BE2C (cell line): ENCODE measurements at regions not wholly inside any gene's neighbourhood (a gene's known extent, or its start where the extent isn't known, plus 50 kb on each side); places are given as distances from the start of the nearest gene placed in this dataset.

Source experiments
- DNase-seq: peaks from one replicate; pipeline ENCODE4 v3.0.0-alpha.2; 2020
- H3K27me3 ChIP-seq: fragments of 250-450 bp; sonication (Bioruptor Pico); 2 replicates; pipeline ENCODE4 v1.5.1; 2020; ENCODE audit warnings: mild to moderate bottlenecking
- H3K36me3 ChIP-seq: fragments of 250-450 bp; sonication (Bioruptor Pico); 2 replicates; pipeline ENCODE4 v1.5.1; 2020; ENCODE audit warnings: mild to moderate bottlenecking
- H3K4me1 ChIP-seq: fragments of 250-450 bp; sonication (Bioruptor Pico); 2 replicates; pipeline ENCODE4 v1.5.1; 2020
- H3K4me3 ChIP-seq: 2 replicates; pipeline ENCODE4 v1.5.1; 2011; ENCODE audit warnings: low read depth, low read length
- H3K9me3 ChIP-seq: fragments of 250-450 bp; sonication (Bioruptor Pico); 2 replicates; pipeline ENCODE4 v1.5.1; 2020
- CTCF ChIP-seq: IDR thresholded peaks from 2 replicates; pipeline ENCODE4 v1.5.1; 2012; ENCODE audit warnings: mild to moderate bottlenecking, low read depth, low read length

GRCh38 chr18:52190195-52190594 lies 149.8 kb upstream of the DCC start:
- no peaks in the 10 kb centered on the region for H3K27me3 ChIP-seq
- H3K9me3 ChIP-seq: no peaks in the 10 kb centered on the region
- TF ChIP-seq CTCF: no peak
- H3K4me1 ChIP-seq: no peaks in the 10 kb centered on the region
- H3K4me3 ChIP-seq: no peak overlapping the region
- no peaks in the 10 kb centered on the region for H3K36me3 ChIP-seq
- no peak for DNase-seq

DNA sequence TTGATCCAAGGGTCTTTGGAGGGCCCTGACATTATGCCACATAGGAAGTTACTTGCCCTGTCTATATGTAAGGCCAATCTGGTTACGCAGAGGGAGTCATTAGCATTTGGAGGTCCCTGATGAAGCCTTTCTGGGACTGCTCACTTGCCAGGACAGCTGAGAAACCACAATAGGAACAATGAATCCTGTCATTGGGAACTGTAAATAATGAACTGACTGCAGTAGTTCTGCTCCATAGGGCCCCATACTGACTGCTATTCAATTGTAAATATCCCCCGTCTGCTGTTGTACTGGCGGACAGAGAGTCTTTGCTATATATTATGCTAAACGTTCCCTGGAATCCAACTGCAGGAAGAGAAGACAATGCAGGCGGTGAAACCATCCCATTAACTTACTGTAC lies 149.4 kb upstream of the DCC start:
- TF ChIP-seq CTCF: no peak
- no peak overlapping the region for H3K4me3 ChIP-seq
- H3K9me3 ChIP-seq: no peaks in the 10 kb centered on the region
- no peaks in the 10 kb centered on the region for H3K27me3 ChIP-seq
- H3K36me3 ChIP-seq: no peaks in the 10 kb centered on the region
- H3K4me1 ChIP-seq: no peaks in the 10 kb centered on the region
- no peak for DNase-seq

GRCh38 chr18:52200406-52200805 lies 139.6 kb upstream of the DCC start:
- no peak for TF ChIP-seq CTCF
- Histone ChIP-seq H3K9me3 (no peaks in the 10 kb centered on the region), H3K27me3 (no peaks in the 10 kb centered on the region), H3K4me1 (no peaks in the 10 kb centered on the region), H3K4me3 (no peak overlapping the region), H3K36me3 (no peaks in the 10 kb centered on the region)
- no peak for DNase-seq

- no peak for DNase-seq
- H3K27me3 ChIP-seq: no peaks in the 10 kb centered on the region
- no peak for TF ChIP-seq CTCF
Measured at GRCh38 chr18:52200921-52201663, 138.9 kb upstream of the DCC start.

DNA sequence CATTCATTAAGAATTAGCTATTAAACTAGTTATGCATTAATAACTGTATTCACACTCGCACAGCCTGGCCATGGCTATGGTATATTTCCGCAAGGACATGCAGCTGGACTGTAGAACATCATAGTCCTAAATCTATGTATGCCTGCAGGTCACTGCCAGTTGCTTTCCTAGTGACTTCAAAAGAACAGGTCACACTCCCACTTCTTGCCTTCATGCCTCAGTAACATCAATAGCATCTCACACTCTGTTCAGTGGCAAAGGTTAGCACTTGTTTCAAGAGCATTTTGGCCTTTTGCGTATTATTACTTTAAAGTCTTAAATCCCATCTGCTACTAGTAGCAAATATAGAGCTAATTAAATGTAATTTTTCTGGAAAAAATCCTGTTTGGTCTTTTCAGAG lies 131.4 kb upstream of the DCC start:
- no peaks in the 10 kb centered on the region for H3K9me3 ChIP-seq
- no peaks in the 10 kb centered on the region for H3K4me1 ChIP-seq
- DNase-seq: no peak
- H3K27me3 ChIP-seq: no peaks in the 10 kb centered on the region
- H3K4me3 ChIP-seq: no peak overlapping the region
- no peaks in the 10 kb centered on the region for H3K36me3 ChIP-seq
- TF ChIP-seq CTCF: no peak

More at GRCh38 chr18:52200921-52201663, 138.9 kb upstream of the DCC start:
- Histone ChIP-seq H3K4me3 (no peak overlapping the region), H3K9me3 (no peaks in the 10 kb centered on the region), H3K36me3 (no peaks in the 10 kb centered on the region), H3K4me1 (no peaks in the 10 kb centered on the region)

DNA sequence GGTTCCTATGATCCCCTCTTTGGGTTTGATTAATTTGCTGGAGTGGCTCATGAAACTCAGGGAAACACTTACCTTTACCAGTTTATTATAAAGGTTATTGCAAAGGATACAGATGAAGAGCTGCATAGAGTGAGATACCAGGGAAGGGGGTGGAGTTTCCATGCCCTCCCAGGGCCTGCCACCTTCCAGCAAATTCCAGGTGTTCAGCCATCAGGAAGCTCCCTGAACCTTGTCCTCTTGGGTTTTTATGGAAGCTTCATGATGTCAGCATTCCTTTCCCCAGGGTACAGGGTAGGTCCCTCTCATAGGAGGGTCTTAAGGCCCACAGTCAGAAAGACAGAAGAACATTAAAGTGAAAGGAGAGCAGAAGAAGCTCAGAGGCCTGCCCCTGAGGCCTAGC lies 123.9 kb upstream of the DCC start:
- Histone ChIP-seq H3K4me1 (no peaks in the 10 kb centered on the region), H3K9me3 (no peaks in the 10 kb centered on the region), H3K4me3 (no peak overlapping the region), H3K36me3 (no peaks in the 10 kb centered on the region), H3K27me3 (no peaks in the 10 kb centered on the region)
- TF ChIP-seq CTCF: no peak
- no peak for DNase-seq
